ENCODE measurements at regions not wholly inside any gene's neighbourhood (a gene's known extent, or its start where the extent isn't known, plus 50 kb on each side); places are given as distances from the start of the nearest gene placed in this dataset.

DNA sequence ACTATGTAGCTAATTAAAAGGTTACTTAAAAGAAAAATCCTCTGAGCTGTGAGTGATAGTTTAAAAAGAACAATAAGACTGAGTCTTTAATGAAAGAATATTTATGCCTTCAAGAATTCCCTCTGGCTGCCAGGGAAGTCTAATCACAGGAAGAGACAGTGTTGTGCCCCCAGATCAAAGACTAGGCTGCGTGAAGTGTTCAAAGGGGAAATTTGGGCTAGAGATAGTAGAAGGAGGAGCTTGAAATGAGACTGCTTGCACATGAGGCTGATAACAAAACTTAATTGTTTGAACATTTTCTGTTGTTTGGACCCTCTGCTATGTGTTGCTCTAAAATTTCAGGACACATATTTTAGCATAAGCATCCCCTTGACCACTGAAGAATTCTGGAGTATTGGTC, 99.7 kb upstream of the MTNR1B start:
- TF ChIP-seq POLR2A (IDR thresholded peaks at IDR 0.05; ENCODE audit: low read length), result no peak
- TF ChIP-seq GATA1 (IDR thresholded peaks at IDR 0.05; ENCODE audit: low read depth, low read length), result no peak
